GM23338 (cell line): ENCODE measurements at regions not wholly inside any gene's neighbourhood (a gene's known extent, or its start where the extent isn't known, plus 50 kb on each side); places are given as distances from the start of the nearest gene placed in this dataset.

Source experiments
- ATAC-seq: fragments of 200-7000 bp; cut with Tn5 transposase; 3 replicates; pipeline ENCODE4 v1.9.1; 2020
- DNase-seq: peaks from one replicate; pipeline ENCODE4 v3.0.0-alpha.2; 2015; ENCODE audit warnings: low spot score
- H2AFZ ChIP-seq: fragments of 200-600 bp; sonication (generic); 2 replicates; pipeline ENCODE4 v1.8.0; 2016; ENCODE audit warnings: antibody characterized with exemption, mild to moderate bottlenecking, moderate library complexity
- H3F3A ChIP-seq: fragments of 200-600 bp; sonication (generic); replicated peaks from 2 replicates; pipeline ENCODE4 v1.8.0; 2017; ENCODE audit warnings: antibody characterized with exemption, mixed run types, low read depth
- H3K27ac ChIP-seq: fragments of 200-600 bp; sonication (generic); 2 replicates; pipeline ENCODE4 v1.6.1; 2016; ENCODE audit warnings: low read depth
- H3K27me3 ChIP-seq: fragments of 200-600 bp; sonication (generic); 2 replicates; pipeline ENCODE4 v1.8.0; 2016; ENCODE audit warnings: mild to moderate bottlenecking, mixed run types, moderate library complexity; ENCODE audit not compliant: insufficient read depth
- H3K36me3 ChIP-seq: fragments of 200-600 bp; sonication (generic); 2 replicates; pipeline ENCODE4 v1.8.0; 2016; ENCODE audit warnings: mild to moderate bottlenecking; ENCODE audit not compliant: insufficient read depth
- H3K4me1 ChIP-seq: fragments of 200-600 bp; sonication (generic); 2 replicates; pipeline ENCODE4 v1.8.0; 2016; ENCODE audit warnings: mild to moderate bottlenecking, moderate library complexity; ENCODE audit not compliant: insufficient read depth
- H3K4me2 ChIP-seq: fragments of 200-600 bp; sonication (generic); 2 replicates; pipeline ENCODE4 v1.7.1; 2017; ENCODE audit warnings: mixed run types
- H3K4me3 ChIP-seq: fragments of 200-600 bp; sonication (generic); 2 replicates; pipeline ENCODE4 v1.6.1; 2016; ENCODE audit warnings: mixed run types
- H3K79me2 ChIP-seq: fragments of 200-600 bp; sonication (generic); replicated peaks from 2 replicates; pipeline ENCODE4 v1.8.0; 2017; ENCODE audit warnings: mild to moderate bottlenecking; ENCODE audit not compliant: insufficient read depth
- H3K9me2 ChIP-seq: fragments of 200-600 bp; sonication (generic); 2 replicates; pipeline ENCODE4 v1.8.0; 2017; ENCODE audit not compliant: insufficient read depth
- H4K20me1 ChIP-seq: fragments of 200-600 bp; sonication (generic); replicated peaks from 2 replicates; pipeline ENCODE4 v1.8.0; 2017; ENCODE audit warnings: mild to moderate bottlenecking; ENCODE audit not compliant: insufficient read depth
- H3K27ac Mint-ChIP-seq: 2 replicates; pipeline ENCODE4 v1.8.0; 2020; ENCODE audit warnings: inconsistent platforms, mild to moderate bottlenecking, moderate library complexity, mixed read lengths
- H3K27me3 Mint-ChIP-seq: 3 replicates; pipeline ENCODE4 v1.8.0; 2022; ENCODE audit warnings: low read depth, mild to moderate bottlenecking, moderate library complexity, mixed read lengths, inconsistent platforms; ENCODE audit not compliant: insufficient read depth, poor library complexity
- H3K36me3 Mint-ChIP-seq: 3 replicates; pipeline ENCODE4 v1.8.0; 2021; ENCODE audit warnings: low read depth, mild to moderate bottlenecking, inconsistent platforms, moderate library complexity, mixed read lengths
- H3K4me1 Mint-ChIP-seq: 3 replicates; pipeline ENCODE4 v1.8.0; 2020; ENCODE audit warnings: mild to moderate bottlenecking, inconsistent platforms, mixed read lengths
- H3K4me3 Mint-ChIP-seq: 3 replicates; pipeline ENCODE4 v1.8.0; 2021; ENCODE audit warnings: moderate library complexity, mild to moderate bottlenecking, inconsistent platforms, mixed read lengths
- H3K9me3 Mint-ChIP-seq: 3 replicates; pipeline ENCODE4 v1.8.0; 2020; ENCODE audit warnings: moderate library complexity, mild to moderate bottlenecking, inconsistent platforms, mixed read lengths
- ETS1 ChIP-seq: IDR thresholded peaks from 2 replicates; pipeline ENCODE4 v1.6.1; 2016; ENCODE audit warnings: antibody characterized with exemption
- EZH2phosphoT487 ChIP-seq: fragments of 200-600 bp; sonication (generic); IDR thresholded peaks from one replicate; pipeline ENCODE4 v1.8.1; 2018; ENCODE audit warnings: antibody characterized with exemption; ENCODE audit not compliant: unreplicated experiment
- STAT1 ChIP-seq: IDR thresholded peaks from one replicate; pipeline ENCODE4 v1.6.1; 2016; ENCODE audit warnings: antibody characterized with exemption; ENCODE audit not compliant: unreplicated experiment
- ZNF114 ChIP-seq: fragments of 250-450 bp; sonication (Bioruptor Pico); IDR thresholded peaks from 2 replicates; pipeline ENCODE4 v1.5.0; 2020; ENCODE audit warnings: mild to moderate bottlenecking, moderate library complexity
- ZNF331 ChIP-seq: fragments of 250-450 bp; sonication (Bioruptor Pico); IDR thresholded peaks from 2 replicates; pipeline ENCODE4 v1.5.0; 2020; ENCODE audit warnings: low read depth, mild to moderate bottlenecking, moderate library complexity
- ZNF462 ChIP-seq: fragments of 250-450 bp; sonication (Bioruptor Pico); IDR thresholded peaks from 2 replicates; pipeline ENCODE4 v1.5.0; 2020; ENCODE audit warnings: mild to moderate bottlenecking, moderate library complexity

- TF ChIP-seq ZNF462 (CRISPR knock-in tag) (no peak), ZNF331 (CRISPR knock-in tag) (no peak), EZH2phosphoT487 (no peak), ETS1 (no peak)
Observed at GRCh38 chr13:60944863-60945262, 470.8 kb downstream of the PCDH20 start (continued).

DNA sequence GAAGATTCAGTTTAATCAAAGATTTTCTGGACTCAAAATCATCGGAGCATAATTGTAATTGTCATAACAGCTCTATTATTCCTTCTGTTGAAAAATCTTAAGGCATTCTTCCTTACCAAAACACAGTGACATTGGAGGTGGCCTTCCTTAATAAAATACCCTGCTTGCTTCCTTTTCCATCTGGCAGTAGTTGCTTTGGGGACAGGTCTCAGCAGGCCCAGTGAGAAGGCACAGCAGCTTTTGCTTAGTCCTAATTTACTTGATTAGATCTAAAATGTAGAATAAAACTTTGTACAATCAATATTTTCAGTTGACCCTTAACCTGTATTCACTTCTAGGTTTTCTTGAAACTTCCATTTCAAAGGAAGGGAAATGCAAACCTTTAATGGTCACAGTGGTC lies 471.6 kb downstream of the PCDH20 start:
- Mint-ChIP-seq H3K4me1 (no peaks in the 10 kb centered on the region), H3K36me3 (peaks cover 3% of the 10 kb centered on the region; the same call in 1 of the 3 replicates), H3K27me3 (peaks cover 6% of the 10 kb centered on the region), H3K27ac (no peak overlapping the region), H3K9me3 (peaks cover 2% of the 10 kb centered on the region; the same call in 1 of the 3 replicates), H3K4me3 (no peak overlapping the region)
- H3K4me3 ChIP-seq, result no peak overlapping the region
- ATAC-seq, result no peak
- DNase-seq, result no peak
- no peak overlapping the region for H3K4me2 ChIP-seq
- TF ChIP-seq ZNF114 (CRISPR knock-in tag) (no peak), ETS1 (no peak), EZH2phosphoT487 (no peak), STAT1 (no peak), ZNF331 (CRISPR knock-in tag) (no peak)
- no peaks in the 10 kb centered on the region for H3K4me1 ChIP-seq
- no peaks in the 10 kb centered on the region for H3K79me2 ChIP-seq
- no peaks in the 10 kb centered on the region for H3F3A ChIP-seq
- no peaks in the 10 kb centered on the region for H3K36me3 ChIP-seq
- H3K9me2 ChIP-seq, result peaks cover 16% of the 10 kb centered on the region
- no peak overlapping the region for H3K27ac ChIP-seq
- no peaks in the 10 kb centered on the region for H4K20me1 ChIP-seq
- no peaks in the 10 kb centered on the region for H3K27me3 ChIP-seq
- no peak overlapping the region for H2AFZ ChIP-seq
